Adrenal gland (tissue), 5 donors: ENCODE measurements at regions not wholly inside any gene's neighbourhood (a gene's known extent, or its start where the extent isn't known, plus 50 kb on each side); places are given as distances from the start of the nearest gene placed in this dataset.

ENCODE experiments used
- POLR2A ChIP-seq, 2 donors: fragments of 450-650 bp; IDR thresholded peaks; one replicate each; pipeline ENCODE4 v1.6.1; 2017; ENCODE audit warnings: antibody characterized with exemption in 2 of 2, mild to moderate bottlenecking in 2 of 2, moderate library complexity in 1 of 2
- TF ChIP-seq, protein P1 (sequence below), 6 experiments: fragments of 450-650 bp in 4 of 6; fragments of 200-600 bp in 2 of 6; sonication (generic) in 1 of 6; IDR thresholded peaks; 1 replicate in 5 of 6; 2 replicates in 1 of 6; pipeline versions ENCODE4 v1.5.1 to v1.8.0; 2016 to 2021; ENCODE audit warnings: antibody characterized with exemption in 6 of 6, mild to moderate bottlenecking in 2 of 6, moderate library complexity in 1 of 6
- donor health status: DM: no; HTN: no; CAD: no.

DNA sequence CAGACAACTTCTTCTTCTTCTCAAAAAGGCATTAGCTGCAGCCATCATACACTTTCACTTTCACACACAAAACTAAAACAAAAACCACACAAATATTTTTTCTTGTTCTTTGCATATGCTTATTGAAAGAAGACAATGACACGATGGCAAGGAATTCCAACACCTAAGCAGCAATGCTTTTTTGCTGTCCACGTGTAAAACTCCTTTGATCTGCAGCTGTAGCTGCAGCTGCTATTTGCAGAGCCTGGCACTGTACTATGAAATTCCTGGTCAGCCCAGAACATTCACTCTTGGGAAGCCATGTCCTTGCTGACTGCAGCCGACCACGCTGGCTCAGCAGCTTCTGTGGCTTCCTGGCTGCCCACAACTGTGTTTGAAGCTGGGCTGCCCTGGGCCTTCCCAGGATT lies 316.2 kb downstream of the CDH2 start:
- TF ChIP-seq, protein P1, sequence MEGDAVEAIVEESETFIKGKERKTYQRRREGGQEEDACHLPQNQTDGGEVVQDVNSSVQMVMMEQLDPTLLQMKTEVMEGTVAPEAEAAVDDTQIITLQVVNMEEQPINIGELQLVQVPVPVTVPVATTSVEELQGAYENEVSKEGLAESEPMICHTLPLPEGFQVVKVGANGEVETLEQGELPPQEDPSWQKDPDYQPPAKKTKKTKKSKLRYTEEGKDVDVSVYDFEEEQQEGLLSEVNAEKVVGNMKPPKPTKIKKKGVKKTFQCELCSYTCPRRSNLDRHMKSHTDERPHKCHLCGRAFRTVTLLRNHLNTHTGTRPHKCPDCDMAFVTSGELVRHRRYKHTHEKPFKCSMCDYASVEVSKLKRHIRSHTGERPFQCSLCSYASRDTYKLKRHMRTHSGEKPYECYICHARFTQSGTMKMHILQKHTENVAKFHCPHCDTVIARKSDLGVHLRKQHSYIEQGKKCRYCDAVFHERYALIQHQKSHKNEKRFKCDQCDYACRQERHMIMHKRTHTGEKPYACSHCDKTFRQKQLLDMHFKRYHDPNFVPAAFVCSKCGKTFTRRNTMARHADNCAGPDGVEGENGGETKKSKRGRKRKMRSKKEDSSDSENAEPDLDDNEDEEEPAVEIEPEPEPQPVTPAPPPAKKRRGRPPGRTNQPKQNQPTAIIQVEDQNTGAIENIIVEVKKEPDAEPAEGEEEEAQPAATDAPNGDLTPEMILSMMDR (IDR thresholded peaks at IDR 0.05), result no peak
- no peak for TF ChIP-seq POLR2A (IDR thresholded peaks at IDR 0.05)
